HG03469 (cell line): ENCODE measurements at regions not wholly inside any gene's neighbourhood (a gene's known extent, or its start where the extent isn't known, plus 50 kb on each side); places are given as distances from the start of the nearest gene placed in this dataset.
A peak's percentile ranks its signal among the peaks of the same experiment; 100 is the strongest.

Experiments
- ATAC-seq: cut with Tn5 transposase; IDR thresholded peaks from one replicate; pipeline ENCODE4 v1.9.1; 2021; ENCODE audit warnings: mild to moderate bottlenecking, moderate library complexity, moderate number of reproducible peaks; ENCODE audit not compliant: unreplicated experiment

DNA sequence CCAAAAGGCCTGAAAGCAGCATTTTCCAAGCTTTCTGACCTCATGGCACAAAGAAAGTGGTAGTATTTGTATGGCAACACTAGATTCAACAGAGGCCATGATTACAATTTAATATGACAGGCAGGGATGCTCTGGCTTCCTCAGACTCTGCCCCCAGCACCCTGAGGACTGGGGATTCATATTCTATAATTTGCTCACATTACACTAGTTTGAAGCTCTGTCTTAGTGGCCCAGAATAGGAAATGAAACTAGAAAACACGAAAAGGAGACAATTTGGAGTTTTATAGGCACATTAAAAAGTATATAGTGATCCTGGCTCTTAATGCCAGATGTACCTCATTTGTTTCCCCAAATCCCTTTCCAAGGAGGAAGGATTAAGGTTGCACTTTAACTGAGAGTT is 173.0 kb upstream of the STK17B start:
- ATAC-seq = no peak

GRCh38 chr2:196353717-196354116 is 182.3 kb upstream of the STK17B start:
- ATAC-seq = no peak

DNA sequence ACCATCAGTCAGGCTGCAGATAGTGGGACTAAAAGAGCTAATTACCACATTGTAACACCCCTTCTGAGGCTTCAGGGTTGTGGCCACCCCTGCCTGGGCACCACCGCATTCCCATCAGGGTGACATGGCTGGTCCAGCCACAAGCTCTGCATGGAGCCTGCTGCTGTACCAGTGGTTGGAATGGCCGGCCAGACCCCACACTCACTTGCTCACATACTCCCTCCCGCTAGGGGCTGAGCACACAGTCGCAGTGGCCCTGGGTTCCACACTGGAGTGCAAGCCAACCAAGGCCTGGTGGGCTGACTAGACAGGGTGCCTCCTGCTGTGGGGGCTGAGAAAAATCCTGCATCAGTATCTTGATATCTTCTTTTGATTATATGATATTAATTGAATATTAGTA is 182.8 kb upstream of the STK17B start:
- ATAC-seq = no peak

DNA sequence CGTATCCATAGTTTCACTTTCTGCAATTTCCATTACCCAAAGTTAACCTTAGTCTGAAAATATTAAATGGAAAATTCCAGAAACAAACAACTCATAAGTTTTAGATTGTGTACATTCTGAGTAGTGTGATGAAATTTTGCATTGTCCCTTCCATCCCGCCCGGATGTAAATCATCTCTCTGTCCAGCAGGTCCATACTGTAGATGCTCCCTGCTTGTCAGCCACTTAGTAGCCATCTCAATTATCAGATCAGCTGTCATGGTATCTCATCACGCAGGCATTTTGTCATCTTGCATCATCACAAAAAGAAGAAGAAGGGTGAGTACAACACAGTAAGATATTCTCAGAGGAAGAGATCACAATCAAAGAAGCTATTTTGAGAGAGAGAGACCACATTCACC is 185.0 kb upstream of the STK17B start:
- ATAC-seq = no peak

GRCh38 chr2:196360650-196361049 is 189.3 kb upstream of the STK17B start:
- ATAC-seq = no peak

DNA sequence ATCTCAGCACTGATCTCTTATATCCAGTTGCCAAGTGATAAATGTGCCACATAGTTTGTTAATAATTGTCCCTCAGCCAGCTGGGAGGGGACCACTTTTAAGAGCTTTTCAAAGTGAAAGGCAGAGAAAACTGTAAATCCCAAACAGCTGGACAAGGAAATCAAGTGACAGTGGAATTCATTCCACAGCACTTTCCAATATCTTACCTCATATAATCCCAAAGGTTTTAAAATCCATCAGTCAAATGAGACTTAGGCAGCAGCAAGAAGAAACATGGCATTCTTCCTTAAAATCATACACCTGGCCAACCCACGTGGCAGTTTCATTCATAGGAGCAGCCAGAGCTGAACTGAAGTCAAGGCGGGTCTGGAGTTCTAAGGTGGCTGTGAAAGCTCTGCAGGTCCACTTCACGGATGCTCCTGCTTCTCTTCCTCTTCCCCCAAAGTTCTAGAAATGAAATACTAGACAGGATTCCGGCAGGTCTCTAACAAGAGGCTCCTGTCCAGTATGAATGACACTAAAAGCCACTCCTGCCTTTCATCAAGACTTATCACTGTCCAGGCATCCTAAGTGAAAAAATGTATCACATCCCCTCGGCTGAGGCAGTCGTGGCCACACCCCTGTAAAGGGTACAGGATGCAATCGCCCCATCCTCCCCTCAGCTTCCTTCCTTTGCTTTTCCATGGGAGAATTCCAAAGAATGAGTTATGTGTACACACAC is 190.4 kb upstream of the STK17B start:
- no peak for ATAC-seq

DNA sequence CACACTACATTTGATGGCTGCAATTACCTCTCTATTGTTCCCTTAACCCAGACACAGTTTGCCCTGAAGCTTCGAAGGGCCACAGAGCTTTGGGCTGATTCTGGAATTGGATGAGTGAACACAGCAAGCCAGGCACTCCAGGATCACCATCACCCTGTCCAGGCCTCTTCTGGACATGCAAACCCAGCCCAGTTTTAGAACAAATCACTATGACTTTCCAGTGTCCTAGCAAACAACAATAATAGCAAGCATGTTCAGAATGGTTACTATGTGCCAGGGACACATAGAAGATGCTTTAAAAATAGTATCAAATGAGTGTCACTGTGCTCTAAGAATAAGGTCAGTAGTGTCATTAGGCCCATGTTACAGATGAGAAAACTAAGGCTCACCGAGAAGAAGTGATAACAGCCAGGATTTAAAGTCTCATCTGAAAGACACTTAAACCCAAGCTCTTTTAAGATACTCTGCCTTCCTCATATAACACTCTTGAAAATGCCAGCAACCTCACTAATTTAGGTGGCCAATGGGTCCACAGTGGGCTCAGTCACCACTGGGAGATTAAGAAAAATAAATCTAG is 191.7 kb upstream of the STK17B start:
- no peak for ATAC-seq

GRCh38 chr2:196365145-196365544 is 193.8 kb upstream of the STK17B start:
- ATAC-seq = no peak

DNA sequence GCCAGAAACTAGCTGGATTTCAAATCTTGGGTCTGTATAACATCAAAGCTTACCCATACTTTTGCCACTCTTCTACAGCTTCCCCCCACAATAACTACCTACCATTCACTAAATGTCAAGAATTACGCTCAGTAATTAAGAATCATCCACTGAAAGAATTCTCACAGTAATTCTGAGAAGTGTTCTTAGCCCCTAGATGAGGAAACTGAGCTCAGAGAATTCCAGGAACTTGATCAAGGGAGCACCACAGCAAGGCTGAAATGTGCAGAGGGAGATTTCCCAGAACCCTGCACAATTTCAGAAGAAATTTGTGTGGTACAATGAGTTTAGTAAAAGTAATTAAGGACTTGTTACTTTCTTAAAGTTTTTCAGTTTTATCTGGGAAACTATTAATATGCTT is 194.5 kb upstream of the STK17B start:
- ATAC-seq = no peak

DNA sequence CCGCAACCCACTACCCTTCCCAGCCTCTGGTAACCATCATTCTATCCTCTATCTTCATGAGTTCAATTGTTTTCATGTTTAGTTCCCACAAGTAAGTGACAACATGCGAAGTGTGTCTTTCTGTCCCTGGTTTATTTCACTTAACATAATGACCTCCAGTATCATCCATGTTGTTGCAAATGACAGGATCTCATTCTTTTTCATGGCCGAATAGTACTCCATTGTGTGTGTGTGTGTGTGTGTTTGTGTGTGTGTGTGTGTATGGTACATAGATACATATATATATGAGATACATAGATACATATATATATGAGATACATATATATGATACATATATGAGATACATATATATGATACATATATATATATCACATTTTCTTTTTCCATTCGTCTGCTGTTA is 196.3 kb upstream of the STK17B start:
- ATAC-seq = no peak

GRCh38 chr2:196368546-196369225 is 197.3 kb upstream of the STK17B start:
- ATAC-seq = no peak

DNA sequence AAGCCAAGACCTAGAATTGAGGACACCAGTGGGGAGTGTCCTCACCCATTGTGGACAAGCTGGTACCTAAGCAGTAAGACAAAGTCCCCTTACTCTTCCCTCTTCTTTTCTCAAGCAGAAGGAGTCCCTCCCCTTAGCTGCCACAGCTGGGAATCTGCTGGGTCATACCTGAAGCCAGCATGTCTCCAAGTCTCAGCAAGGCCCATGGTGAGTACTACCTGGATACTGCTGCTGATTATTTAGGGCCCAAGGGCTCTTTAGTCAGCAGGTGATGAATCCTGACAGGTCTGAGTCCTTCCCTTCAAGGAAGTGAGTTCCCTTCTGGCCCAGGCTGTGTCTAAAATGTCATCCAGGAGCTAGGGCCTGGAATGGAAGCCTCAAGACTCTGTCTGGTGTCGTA is 198.6 kb upstream of the STK17B start:
- ATAC-seq = no peak

- ATAC-seq = no peak
These were observed 199.0 kb upstream of the STK17B start for GRCh38 chr2:196370381-196370780.

- ATAC-seq = no peak
These were observed 201.0 kb upstream of the STK17B start for GRCh38 chr2:196372276-196372809.

DNA sequence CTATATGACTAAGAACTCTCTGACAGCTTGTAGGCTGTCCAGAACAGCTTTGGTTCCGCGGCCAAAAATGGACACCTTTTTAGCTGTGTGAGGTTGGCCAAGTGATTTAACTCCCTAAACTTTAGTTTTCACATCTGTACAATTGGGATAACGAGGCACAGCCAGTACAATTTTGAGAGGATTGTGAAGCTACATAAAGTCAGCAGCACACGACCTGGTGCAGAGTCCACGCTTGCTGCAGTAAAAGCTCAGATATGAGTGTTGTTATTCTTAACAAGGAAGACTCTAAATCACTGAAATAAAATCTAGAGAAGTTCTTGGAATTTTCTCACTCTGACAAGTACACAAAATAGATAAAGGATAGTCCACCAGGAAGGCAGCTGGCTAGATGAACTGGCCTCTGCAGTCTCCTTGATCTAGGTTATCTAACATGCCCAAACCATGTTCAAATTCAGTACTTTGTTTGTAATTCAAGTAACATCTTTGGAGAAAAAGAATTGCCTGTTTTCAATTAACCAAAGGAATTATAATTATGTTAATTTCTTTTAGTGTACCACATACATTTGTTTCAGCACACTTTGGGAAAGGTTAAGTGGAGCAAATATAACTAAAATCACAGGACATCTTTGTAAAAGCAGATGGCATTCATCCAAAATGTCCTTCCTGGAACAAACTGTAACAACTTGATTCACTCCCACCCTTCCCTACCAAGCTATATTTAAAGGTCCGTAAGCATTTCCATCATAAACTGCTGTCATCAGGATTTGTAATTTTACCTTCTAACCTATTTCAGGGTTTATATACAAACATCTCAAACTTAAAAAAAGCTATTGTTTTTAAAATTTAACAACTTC is 201.7 kb upstream of the STK17B start:
- no peak for ATAC-seq

GRCh38 chr2:196376984-196377877 is 205.9 kb upstream of the STK17B start:
- ATAC-seq = peak; percentile 46

DNA sequence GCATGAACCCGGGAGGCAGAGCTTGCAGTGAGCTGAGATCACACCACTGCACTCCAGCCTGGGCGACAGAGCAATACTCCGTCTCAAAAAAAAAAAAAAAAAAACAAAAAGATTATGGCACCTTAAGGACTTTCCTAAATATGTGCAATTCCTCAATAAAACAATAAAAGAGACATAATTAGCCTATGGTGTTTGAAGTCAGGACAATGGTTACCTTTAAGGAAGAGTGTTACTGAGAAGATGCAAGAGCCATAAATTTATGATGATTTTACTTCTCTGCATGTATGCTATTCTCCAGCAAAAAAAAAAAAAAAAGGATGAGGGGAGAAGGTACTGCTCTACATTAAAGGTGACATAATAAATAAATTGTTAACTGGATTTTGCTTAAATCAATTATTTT is 208.2 kb upstream of the STK17B start:
- ATAC-seq = no peak

DNA sequence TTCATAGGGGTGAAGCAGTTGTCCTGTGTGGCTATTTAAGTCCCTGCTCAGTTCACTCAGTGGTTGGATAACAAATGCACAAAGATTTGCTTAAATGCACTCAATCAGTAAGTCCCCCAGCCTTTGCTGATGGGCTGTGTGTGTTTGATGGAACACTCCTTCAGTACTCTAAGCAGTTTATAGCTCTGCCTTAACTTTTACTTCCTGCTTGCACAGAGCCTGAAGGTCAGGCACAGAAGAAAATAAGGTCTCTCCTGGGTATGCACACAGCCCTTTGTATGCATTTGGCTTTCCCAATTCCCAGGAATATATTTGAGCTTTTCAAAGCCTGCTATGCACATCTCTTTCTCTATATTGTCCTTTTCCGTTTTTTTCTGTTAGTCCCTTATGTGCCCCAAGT is 208.7 kb upstream of the STK17B start:
- ATAC-seq = no peak

DNA sequence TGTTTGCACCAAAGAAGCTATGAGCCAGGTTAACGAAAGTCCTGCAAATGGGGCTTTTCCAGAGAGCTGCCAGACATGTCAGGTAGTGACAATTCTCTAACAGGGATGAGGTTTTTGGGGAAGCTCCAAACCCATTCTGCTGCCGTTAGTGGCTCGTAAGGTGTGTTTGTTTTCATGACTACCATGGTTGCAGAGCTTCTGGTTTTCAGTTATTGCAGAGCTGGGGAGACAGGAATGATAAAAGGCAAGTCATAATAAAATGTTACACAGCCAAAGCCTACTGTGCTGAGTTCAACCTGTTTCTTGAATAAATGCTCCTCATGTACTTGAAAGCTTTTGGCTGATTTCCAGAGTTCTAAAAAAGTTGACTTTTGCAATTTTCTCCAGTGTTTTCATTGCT is 209.2 kb upstream of the STK17B start:
- no peak for ATAC-seq

GRCh38 chr2:196381464-196381863 is 210.1 kb upstream of the STK17B start:
- no peak for ATAC-seq
